Upper lobe of left lung (tissue), 6 donors: ENCODE measurements at regions not wholly inside any gene's neighbourhood (a gene's known extent, or its start where the extent isn't known, plus 50 kb on each side); places are given as distances from the start of the nearest gene placed in this dataset.

ENCODE experiments used
- ATAC-seq, 2 donors: fragments of 200-7000 bp; cut with Tn5 transposase; one replicate each; pipeline ENCODE4 v1.9.1; 2022; ENCODE audit warnings: mild to moderate bottlenecking in 2 of 2, moderate library complexity in 2 of 2; ENCODE audit not compliant: low FRiP score in 2 of 2
- DNase-seq, 2 donors: peaks; one replicate each; pipeline ENCODE4 v3.0.0-alpha.2; 2019 to 2020
- H3K27ac ChIP-seq, 4 donors: fragments of 200-600 bp; sonication (generic); one replicate each; pipeline ENCODE4 v1.5.1; 2016 to 2019
- H3K27me3 ChIP-seq, 4 donors: fragments of 200-600 bp; sonication (generic); one replicate each; pipeline ENCODE4 v1.5.1; 2017 to 2019
- H3K36me3 ChIP-seq, 4 donors: fragments of 200-600 bp; sonication (generic); one replicate each; pipeline ENCODE4 v1.5.1; 2016 to 2019
- H3K4me1 ChIP-seq, 4 donors: fragments of 200-600 bp; sonication (generic); one replicate each; pipeline ENCODE4 v1.5.1; 2018 to 2019
- H3K4me3 ChIP-seq, 4 donors: fragments of 200-600 bp; sonication (generic); one replicate each; pipeline ENCODE4 v1.5.1; 2017 to 2019; ENCODE audit warnings: mild to moderate bottlenecking in 2 of 4, moderate library complexity in 1 of 4
- H3K9me3 ChIP-seq, 4 donors: fragments of 200-600 bp; sonication (generic); one replicate each; pipeline ENCODE4 v1.5.1; 2018 to 2019
- EP300 ChIP-seq, 4 donors: sonication (generic); formaldehyde crosslinking; IDR thresholded peaks; one replicate each; pipeline ENCODE4 v1.5.1; 2017; ENCODE audit warnings: antibody characterized with exemption in 4 of 4, control low read depth in 2 of 4
- POLR2A ChIP-seq, 4 donors: fragments of 450-650 bp; IDR thresholded peaks; one replicate each; pipeline ENCODE4 v1.5.1; 2016 to 2017; ENCODE audit warnings: antibody characterized with exemption in 4 of 4, mild to moderate bottlenecking in 2 of 4
- POLR2AphosphoS5 ChIP-seq, 2 donors: sonication (generic); formaldehyde crosslinking; IDR thresholded peaks; one replicate each; pipeline ENCODE4 v1.5.1; 2017; ENCODE audit warnings: antibody characterized with exemption in 2 of 2
- WGBS, 2 donors: methylation state at CpG; one replicate each; pipeline ENCODE4 v1.1.5; 2017 to 2018; 5-methylcytosine and 5-hydroxymethylcytosine counted together
- TF ChIP-seq, protein P1 (sequence below), 6 experiments: fragments of 450-650 bp in 4 of 6; fragments of 200-600 bp in 2 of 6; sonication (generic) in 2 of 6; IDR thresholded peaks; one replicate each; pipeline ENCODE4 v1.5.1; 2016 to 2019; ENCODE audit warnings: antibody characterized with exemption in 6 of 6
- donor health status: DM: no; HTN: no; CAD: no; lungs with moderate emphysema.
- donor health status: DM: no; HTN: yes; CAD: no; lungs with severe emphysema.

- DNase-seq (no peak), ATAC-seq (no peak)
- Histone ChIP-seq H3K9me3 (no peaks in the 10 kb centered on the region), H3K4me3 (no peak overlapping the region), H3K36me3 (no peaks in the 10 kb centered on the region), H3K27me3 (no peaks in the 10 kb centered on the region), H3K4me1 (no peaks in the 10 kb centered on the region), H3K27ac (no peak overlapping the region)
- 46 to 52% methylated on average over 3 of the region's 3 CpGs for WGBS, 2 donors
- TF ChIP-seq POLR2AphosphoS5 (IDR thresholded peaks at IDR 0.05), result no peak
Observed at GRCh38 chr2:58633613-58634365, 392.7 kb upstream of the FANCL start.

DNA sequence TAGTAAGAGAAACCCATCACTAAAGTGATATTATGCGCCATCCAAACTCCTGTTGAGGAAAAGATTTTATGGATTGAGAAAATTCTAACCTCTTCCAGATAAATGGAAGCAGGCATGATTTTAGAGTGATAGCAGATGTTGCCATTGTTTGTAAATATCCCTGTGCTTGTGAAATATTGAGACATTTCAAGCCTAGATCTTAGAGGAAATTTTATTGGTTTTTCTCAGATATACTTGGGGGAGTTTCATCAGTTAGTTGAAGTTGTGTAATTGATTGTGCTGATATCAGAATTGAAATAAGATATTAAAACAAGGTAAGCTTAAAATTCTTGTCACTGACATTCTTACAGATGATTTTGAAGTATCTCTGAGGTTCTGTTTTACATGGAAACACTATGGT, 390.9 kb upstream of the FANCL start:
- TF ChIP-seq EP300 (IDR thresholded peaks at IDR 0.05) (no peak), POLR2A (IDR thresholded peaks at IDR 0.05) (no peak), POLR2AphosphoS5 (IDR thresholded peaks at IDR 0.05) (no peak)
- TF ChIP-seq, protein P1, sequence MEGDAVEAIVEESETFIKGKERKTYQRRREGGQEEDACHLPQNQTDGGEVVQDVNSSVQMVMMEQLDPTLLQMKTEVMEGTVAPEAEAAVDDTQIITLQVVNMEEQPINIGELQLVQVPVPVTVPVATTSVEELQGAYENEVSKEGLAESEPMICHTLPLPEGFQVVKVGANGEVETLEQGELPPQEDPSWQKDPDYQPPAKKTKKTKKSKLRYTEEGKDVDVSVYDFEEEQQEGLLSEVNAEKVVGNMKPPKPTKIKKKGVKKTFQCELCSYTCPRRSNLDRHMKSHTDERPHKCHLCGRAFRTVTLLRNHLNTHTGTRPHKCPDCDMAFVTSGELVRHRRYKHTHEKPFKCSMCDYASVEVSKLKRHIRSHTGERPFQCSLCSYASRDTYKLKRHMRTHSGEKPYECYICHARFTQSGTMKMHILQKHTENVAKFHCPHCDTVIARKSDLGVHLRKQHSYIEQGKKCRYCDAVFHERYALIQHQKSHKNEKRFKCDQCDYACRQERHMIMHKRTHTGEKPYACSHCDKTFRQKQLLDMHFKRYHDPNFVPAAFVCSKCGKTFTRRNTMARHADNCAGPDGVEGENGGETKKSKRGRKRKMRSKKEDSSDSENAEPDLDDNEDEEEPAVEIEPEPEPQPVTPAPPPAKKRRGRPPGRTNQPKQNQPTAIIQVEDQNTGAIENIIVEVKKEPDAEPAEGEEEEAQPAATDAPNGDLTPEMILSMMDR (IDR thresholded peaks at IDR 0.05), result no peak
- 94 to 97% methylated on average over 1 of the region's 1 CpG for WGBS, 2 donors
- Histone ChIP-seq H3K9me3 (no peaks in the 10 kb centered on the region), H3K36me3 (no peaks in the 10 kb centered on the region), H3K27me3 (no peaks in the 10 kb centered on the region), H3K27ac (no peak overlapping the region), H3K4me1 (no peaks in the 10 kb centered on the region), H3K4me3 (no peak overlapping the region)
- DNase-seq, result no peak
- no peak for ATAC-seq

DNA sequence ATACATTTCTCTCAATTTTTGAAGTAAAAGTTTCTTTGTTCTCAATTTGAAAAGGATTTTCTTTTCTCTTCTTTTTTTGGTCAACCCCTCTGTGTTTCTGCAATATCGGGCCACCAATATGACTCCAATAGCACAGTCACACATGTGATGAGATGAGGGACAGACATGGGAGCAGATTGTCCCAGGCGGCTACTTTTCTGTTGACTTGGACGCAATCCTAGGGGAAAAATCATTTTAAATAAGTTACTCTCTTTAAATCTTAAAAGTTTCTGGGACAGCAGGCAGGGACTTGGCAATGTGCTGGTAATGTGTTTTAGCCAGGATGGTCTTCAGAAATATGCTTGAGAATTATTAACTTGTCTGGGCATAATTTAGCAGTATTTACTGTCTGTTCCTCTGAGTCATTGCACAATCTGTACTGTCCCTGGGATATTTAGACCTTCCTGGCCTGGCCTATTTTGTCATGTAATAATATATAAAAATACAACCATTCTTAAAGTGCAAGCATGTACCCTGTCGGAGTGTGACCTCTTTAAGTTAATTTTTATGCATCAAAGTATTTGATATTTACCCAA, 388.5 kb upstream of the FANCL start:
- ATAC-seq (no peak), DNase-seq (no peak)
- H3K4me1 ChIP-seq, result no peaks in the 10 kb centered on the region
- H3K27ac ChIP-seq, result no peak overlapping the region
- no peak overlapping the region for H3K4me3 ChIP-seq
- WGBS, 2 donors, result 89 to 91% methylated on average over 4 of the region's 4 CpGs
- H3K27me3 ChIP-seq, result no peaks in the 10 kb centered on the region
- H3K9me3 ChIP-seq, result no peaks in the 10 kb centered on the region
- TF ChIP-seq POLR2AphosphoS5 (IDR thresholded peaks at IDR 0.05) (no peak), POLR2A (IDR thresholded peaks at IDR 0.05) (no peak), EP300 (IDR thresholded peaks at IDR 0.05) (no peak)
- TF ChIP-seq, protein P1 (IDR thresholded peaks at IDR 0.05), result no peak
- no peaks in the 10 kb centered on the region for H3K36me3 ChIP-seq

DNA sequence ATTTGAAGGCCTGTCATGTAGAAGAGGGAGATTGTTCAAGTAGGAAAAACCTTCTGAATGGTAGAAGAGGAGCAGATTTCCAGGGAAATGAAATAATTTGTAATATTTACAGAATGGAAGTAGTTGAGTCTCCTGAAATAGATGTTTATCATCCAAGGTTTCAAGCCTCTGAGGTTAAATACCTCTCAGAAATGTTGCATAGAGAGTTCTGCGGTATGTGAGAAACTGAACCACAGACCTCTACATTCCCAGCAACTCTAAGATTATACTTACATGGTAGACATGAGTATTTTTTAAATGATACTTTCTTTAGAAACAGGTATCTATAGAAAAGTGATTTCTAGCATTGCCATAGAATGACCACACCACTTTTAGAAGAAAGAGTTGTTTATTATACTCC, 379.8 kb upstream of the FANCL start:
- no peak for ATAC-seq
- WGBS, 2 donors, result 89 to 91% methylated on average over 1 of the region's 1 CpG
- no peaks in the 10 kb centered on the region for H3K4me1 ChIP-seq

GRCh38 chr2:58620093-58620492, 379.0 kb upstream of the FANCL start:
- Histone ChIP-seq H3K9me3 (no peaks in the 10 kb centered on the region), H3K4me3 (no peak overlapping the region), H3K27me3 (no peaks in the 10 kb centered on the region), H3K36me3 (no peaks in the 10 kb centered on the region), H3K27ac (no peak overlapping the region), H3K4me1 (no peaks in the 10 kb centered on the region)
- ATAC-seq (no peak), DNase-seq (no peak)
- TF ChIP-seq POLR2A (IDR thresholded peaks at IDR 0.05), result no peak
- WGBS, 2 donors, result 71% methylated on average over 5 of the region's 5 CpGs

More for the DNA sequence above, 379.8 kb upstream of the FANCL start:
- DNase-seq, result no peak
- H3K27ac ChIP-seq, result no peak overlapping the region
- H3K27me3 ChIP-seq, result no peaks in the 10 kb centered on the region
- H3K36me3 ChIP-seq, result no peaks in the 10 kb centered on the region
- TF ChIP-seq EP300 (IDR thresholded peaks at IDR 0.05) (no peak), POLR2A (IDR thresholded peaks at IDR 0.05) (no peak), POLR2AphosphoS5 (IDR thresholded peaks at IDR 0.05) (no peak)
- TF ChIP-seq, protein P1 (IDR thresholded peaks at IDR 0.05), result no peak
- no peak overlapping the region for H3K4me3 ChIP-seq
- no peaks in the 10 kb centered on the region for H3K9me3 ChIP-seq

DNA sequence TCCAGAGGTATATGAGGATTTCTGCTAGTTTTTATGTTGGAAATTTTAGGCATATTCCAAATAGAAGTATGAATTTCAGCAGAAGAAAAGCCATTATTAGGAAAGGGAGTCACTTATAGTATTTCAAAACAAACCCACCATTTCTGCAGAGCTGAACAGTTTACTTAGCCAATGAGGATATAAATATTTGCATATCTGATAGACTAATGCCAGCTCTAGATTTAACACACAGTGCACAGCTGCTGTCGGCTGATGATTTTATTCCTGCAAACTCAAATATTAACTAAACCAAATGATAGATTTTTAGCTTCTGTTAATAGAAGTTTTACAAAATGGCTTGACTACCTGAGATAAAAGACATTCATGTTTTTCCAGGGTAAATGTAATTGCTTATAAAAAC, 375.8 kb upstream of the FANCL start:
- TF ChIP-seq POLR2AphosphoS5 (IDR thresholded peaks at IDR 0.05), result no peak
- no peak for TF ChIP-seq EP300 (IDR thresholded peaks at IDR 0.05)
- TF ChIP-seq, protein P1 (IDR thresholded peaks at IDR 0.05), result no peak
- TF ChIP-seq POLR2A (IDR thresholded peaks at IDR 0.05), result no peak
- WGBS, 2 donors, result 38 to 50% methylated on average over 1 of the region's 1 CpG
- no peak for DNase-seq
- no peaks in the 10 kb centered on the region for H3K9me3 ChIP-seq
- ATAC-seq, result no peak
- no peaks in the 10 kb centered on the region for H3K4me1 ChIP-seq
- H3K36me3 ChIP-seq, result no peaks in the 10 kb centered on the region
- no peak overlapping the region for H3K27ac ChIP-seq
- H3K27me3 ChIP-seq, result no peaks in the 10 kb centered on the region
- no peak overlapping the region for H3K4me3 ChIP-seq
